ENCODE measurements at regions not wholly inside any gene's neighbourhood (a gene's known extent, or its start where the extent isn't known, plus 50 kb on each side); places are given as distances from the start of the nearest gene placed in this dataset.

DNA sequence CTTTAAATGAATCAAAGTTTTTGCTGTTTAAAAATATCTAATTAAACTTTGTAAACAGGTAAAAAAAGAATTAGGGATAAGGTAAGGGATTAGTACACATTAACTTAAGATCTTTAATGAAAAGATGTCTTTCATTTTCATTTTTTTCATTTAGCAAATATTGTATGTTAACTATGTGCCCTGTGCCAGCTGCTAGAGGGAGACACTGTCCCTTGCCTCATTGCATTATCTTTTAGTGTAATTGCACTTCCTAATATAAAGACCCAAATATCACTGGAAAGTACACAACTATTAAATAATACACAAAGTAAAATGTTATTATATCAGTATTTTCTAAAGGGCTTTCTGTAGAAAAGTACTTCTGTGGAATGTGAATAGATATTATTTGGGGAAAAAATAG, 102.7 kb downstream of the GPR37 start (continued):
- TF ChIP-seq, protein P1, sequence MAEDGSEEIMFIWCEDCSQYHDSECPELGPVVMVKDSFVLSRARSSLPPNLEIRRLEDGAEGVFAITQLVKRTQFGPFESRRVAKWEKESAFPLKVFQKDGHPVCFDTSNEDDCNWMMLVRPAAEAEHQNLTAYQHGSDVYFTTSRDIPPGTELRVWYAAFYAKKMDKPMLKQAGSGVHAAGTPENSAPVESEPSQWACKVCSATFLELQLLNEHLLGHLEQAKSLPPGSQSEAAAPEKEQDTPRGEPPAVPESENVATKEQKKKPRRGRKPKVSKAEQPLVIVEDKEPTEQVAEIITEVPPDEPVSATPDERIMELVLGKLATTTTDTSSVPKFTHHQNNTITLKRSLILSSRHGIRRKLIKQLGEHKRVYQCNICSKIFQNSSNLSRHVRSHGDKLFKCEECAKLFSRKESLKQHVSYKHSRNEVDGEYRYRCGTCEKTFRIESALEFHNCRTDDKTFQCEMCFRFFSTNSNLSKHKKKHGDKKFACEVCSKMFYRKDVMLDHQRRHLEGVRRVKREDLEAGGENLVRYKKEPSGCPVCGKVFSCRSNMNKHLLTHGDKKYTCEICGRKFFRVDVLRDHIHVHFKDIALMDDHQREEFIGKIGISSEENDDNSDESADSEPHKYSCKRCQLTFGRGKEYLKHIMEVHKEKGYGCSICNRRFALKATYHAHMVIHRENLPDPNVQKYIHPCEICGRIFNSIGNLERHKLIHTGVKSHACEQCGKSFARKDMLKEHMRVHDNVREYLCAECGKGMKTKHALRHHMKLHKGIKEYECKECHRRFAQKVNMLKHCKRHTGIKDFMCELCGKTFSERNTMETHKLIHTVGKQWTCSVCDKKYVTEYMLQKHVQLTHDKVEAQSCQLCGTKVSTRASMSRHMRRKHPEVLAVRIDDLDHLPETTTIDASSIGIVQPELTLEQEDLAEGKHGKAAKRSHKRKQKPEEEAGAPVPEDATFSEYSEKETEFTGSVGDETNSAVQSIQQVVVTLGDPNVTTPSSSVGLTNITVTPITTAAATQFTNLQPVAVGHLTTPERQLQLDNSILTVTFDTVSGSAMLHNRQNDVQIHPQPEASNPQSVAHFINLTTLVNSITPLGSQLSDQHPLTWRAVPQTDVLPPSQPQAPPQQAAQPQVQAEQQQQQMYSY (CRISPR knock-in tag; IDR thresholded peaks at IDR 0.05): no peak
- no peak for TF ChIP-seq PRRX2 (CRISPR knock-in tag; IDR thresholded peaks at IDR 0.05)

DNA sequence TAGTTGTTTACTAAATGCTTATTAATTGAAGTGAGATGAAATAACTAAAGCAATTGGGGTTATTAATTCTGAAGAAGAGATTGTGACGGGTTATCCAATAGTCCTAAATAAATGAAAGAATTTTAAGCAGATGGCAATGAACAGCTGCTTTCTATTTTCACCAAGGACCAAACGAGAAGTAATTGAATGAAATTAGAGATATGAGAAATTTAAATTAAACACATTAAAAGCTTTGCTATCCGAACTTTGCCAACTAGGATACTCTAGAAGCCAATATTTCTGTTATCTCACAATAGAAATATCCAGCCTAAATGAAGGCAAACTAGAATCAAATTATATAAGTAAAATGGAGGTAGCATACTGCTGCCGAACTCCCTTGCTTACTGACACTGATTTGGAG, 103.2 kb downstream of the GPR37 start:
- H3K27me3 Mint-ChIP-seq (ENCODE audit: low read depth): no peaks in the 10 kb centered on the region; the same call in 1 of the 2 replicates
- no peak for DNase-seq (ENCODE audit: low spot score)
- H3K36me3 Mint-ChIP-seq: no peaks in the 10 kb centered on the region
- H3K4me1 Mint-ChIP-seq: peaks cover 12% of the 10 kb centered on the region
- H3K4me3 Mint-ChIP-seq: no peak overlapping the region
- TF ChIP-seq ATF1 (CRISPR knock-in tag; IDR thresholded peaks at IDR 0.05) (no peak), CREB1 (CRISPR knock-in tag; IDR thresholded peaks at IDR 0.05) (no peak), SMAD4 (CRISPR knock-in tag; IDR thresholded peaks at IDR 0.05) (no peak), ZNF317 (CRISPR knock-in tag; IDR thresholded peaks at IDR 0.05; ENCODE audit: borderline replicate concordance, low read depth) (no peak), CREM (CRISPR knock-in tag; IDR thresholded peaks at IDR 0.05) (no peak), SMAD3 (CRISPR knock-in tag; IDR thresholded peaks at IDR 0.05; ENCODE audit: borderline replicate concordance) (no peak)
- TF ChIP-seq, protein P2, sequence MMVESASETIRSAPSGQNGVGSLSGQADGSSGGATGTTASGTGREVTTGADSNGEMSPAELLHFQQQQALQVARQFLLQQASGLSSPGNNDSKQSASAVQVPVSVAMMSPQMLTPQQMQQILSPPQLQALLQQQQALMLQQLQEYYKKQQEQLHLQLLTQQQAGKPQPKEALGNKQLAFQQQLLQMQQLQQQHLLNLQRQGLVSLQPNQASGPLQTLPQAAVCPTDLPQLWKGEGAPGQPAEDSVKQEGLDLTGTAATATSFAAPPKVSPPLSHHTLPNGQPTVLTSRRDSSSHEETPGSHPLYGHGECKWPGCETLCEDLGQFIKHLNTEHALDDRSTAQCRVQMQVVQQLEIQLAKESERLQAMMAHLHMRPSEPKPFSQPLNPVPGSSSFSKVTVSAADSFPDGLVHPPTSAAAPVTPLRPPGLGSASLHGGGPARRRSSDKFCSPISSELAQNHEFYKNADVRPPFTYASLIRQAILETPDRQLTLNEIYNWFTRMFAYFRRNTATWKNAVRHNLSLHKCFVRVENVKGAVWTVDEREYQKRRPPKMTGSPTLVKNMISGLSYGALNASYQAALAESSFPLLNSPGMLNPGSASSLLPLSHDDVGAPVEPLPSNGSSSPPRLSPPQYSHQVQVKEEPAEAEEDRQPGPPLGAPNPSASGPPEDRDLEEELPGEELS (CRISPR knock-in tag; IDR thresholded peaks at IDR 0.05): no peak
- TF ChIP-seq, protein P3, sequence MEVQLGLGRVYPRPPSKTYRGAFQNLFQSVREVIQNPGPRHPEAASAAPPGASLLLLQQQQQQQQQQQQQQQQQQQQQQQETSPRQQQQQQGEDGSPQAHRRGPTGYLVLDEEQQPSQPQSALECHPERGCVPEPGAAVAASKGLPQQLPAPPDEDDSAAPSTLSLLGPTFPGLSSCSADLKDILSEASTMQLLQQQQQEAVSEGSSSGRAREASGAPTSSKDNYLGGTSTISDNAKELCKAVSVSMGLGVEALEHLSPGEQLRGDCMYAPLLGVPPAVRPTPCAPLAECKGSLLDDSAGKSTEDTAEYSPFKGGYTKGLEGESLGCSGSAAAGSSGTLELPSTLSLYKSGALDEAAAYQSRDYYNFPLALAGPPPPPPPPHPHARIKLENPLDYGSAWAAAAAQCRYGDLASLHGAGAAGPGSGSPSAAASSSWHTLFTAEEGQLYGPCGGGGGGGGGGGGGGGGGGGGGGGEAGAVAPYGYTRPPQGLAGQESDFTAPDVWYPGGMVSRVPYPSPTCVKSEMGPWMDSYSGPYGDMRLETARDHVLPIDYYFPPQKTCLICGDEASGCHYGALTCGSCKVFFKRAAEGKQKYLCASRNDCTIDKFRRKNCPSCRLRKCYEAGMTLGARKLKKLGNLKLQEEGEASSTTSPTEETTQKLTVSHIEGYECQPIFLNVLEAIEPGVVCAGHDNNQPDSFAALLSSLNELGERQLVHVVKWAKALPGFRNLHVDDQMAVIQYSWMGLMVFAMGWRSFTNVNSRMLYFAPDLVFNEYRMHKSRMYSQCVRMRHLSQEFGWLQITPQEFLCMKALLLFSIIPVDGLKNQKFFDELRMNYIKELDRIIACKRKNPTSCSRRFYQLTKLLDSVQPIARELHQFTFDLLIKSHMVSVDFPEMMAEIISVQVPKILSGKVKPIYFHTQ (CRISPR knock-in tag; IDR thresholded peaks at IDR 0.05): no peak
- H3K9me3 Mint-ChIP-seq: no peaks in the 10 kb centered on the region
- ATAC-seq: no peak
- CTCF ChIA-PET: no interaction called here
- POLR2A ChIA-PET: no interaction called here
- H3K27ac Mint-ChIP-seq: no peak overlapping the region

DNA sequence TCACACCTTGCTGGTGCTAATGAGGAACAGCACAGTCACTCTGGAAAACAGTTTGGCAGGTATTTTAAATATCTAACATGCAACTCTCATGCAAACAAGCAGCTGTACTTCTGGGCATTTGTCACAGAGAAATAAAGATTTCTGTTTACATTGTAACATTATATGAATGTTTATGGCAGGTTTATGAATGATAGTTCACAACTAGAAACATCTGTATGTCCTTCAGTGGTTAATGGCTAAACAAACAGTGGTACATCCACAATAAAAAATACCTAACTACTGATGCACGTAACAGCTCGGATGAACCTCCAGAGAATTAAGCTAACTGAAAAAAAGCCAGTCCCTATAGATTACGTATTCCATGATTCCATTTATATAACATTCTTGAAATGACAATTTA, 109.6 kb downstream of the GPR37 start:
- no peak overlapping the region for H3K4me3 Mint-ChIP-seq
- ChIA-PET POLR2A (no interaction called here), CTCF (no interaction called here)
- no peaks in the 10 kb centered on the region for H3K4me1 Mint-ChIP-seq
- no peaks in the 10 kb centered on the region for H3K36me3 Mint-ChIP-seq
- no peak overlapping the region for H3K27ac Mint-ChIP-seq
- H3K9me3 Mint-ChIP-seq: no peaks in the 10 kb centered on the region
- no peaks in the 10 kb centered on the region for H3K27me3 Mint-ChIP-seq (ENCODE audit: low read depth)
- ATAC-seq: no peak
- no peak for DNase-seq (ENCODE audit: low spot score)
- TF ChIP-seq, protein P4, sequence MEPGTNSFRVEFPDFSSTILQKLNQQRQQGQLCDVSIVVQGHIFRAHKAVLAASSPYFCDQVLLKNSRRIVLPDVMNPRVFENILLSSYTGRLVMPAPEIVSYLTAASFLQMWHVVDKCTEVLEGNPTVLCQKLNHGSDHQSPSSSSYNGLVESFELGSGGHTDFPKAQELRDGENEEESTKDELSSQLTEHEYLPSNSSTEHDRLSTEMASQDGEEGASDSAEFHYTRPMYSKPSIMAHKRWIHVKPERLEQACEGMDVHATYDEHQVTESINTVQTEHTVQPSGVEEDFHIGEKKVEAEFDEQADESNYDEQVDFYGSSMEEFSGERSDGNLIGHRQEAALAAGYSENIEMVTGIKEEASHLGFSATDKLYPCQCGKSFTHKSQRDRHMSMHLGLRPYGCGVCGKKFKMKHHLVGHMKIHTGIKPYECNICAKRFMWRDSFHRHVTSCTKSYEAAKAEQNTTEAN (CRISPR knock-in tag; IDR thresholded peaks at IDR 0.05): no peak
- TF ChIP-seq SOX15 (CRISPR knock-in tag; IDR thresholded peaks at IDR 0.05) (no peak), PRRX2 (CRISPR knock-in tag; IDR thresholded peaks at IDR 0.05) (no peak), ZNF263 (CRISPR knock-in tag; IDR thresholded peaks at IDR 0.05; ENCODE audit: low read depth) (no peak), OVOL2 (CRISPR knock-in tag; IDR thresholded peaks at IDR 0.05; ENCODE audit: borderline replicate concordance) (no peak), ESRRA (CRISPR knock-in tag; IDR thresholded peaks at IDR 0.05; ENCODE audit: borderline replicate concordance) (no peak), KAT7 (CRISPR knock-in tag; IDR thresholded peaks at IDR 0.05; ENCODE audit: borderline replicate concordance) (no peak), HMGA2 (CRISPR knock-in tag; IDR thresholded peaks at IDR 0.05) (no peak), TEAD1 (CRISPR knock-in tag; IDR thresholded peaks at IDR 0.05) (no peak), MXD4 (CRISPR knock-in tag; IDR thresholded peaks at IDR 0.05; ENCODE audit: borderline replicate concordance) (no peak)
- TF ChIP-seq, protein P5, sequence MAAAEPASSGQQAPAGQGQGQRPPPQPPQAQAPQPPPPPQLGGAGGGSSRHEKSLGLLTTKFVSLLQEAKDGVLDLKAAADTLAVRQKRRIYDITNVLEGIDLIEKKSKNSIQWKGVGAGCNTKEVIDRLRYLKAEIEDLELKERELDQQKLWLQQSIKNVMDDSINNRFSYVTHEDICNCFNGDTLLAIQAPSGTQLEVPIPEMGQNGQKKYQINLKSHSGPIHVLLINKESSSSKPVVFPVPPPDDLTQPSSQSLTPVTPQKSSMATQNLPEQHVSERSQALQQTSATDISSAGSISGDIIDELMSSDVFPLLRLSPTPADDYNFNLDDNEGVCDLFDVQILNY (CRISPR knock-in tag; IDR thresholded peaks at IDR 0.05): no peak
- TF ChIP-seq, protein P3 (CRISPR knock-in tag; IDR thresholded peaks at IDR 0.05): no peak

All from WTC11 (cell line).